ENCODE measurements at regions not wholly inside any gene's neighbourhood (a gene's known extent, or its start where the extent isn't known, plus 50 kb on each side); places are given as distances from the start of the nearest gene placed in this dataset.

GRCh38 chr15:31839388-31839787, 190.9 kb upstream of the CHRNA7 start:
- TF ChIP-seq CTCF (IDR thresholded peaks at IDR 0.05; ENCODE audit: extremely low read depth, missing control alignments) = no peak
- no peak for DNase-seq (ENCODE audit: low spot score)

- no peak for DNase-seq (ENCODE audit: low spot score)
- no peak for TF ChIP-seq CTCF (IDR thresholded peaks at IDR 0.05; ENCODE audit: extremely low read depth, missing control alignments)
These were observed 189.4 kb upstream of the CHRNA7 start for GRCh38 chr15:31840849-31841476.

GRCh38 chr15:31842532-31843195, 187.7 kb upstream of the CHRNA7 start:
- no peak for DNase-seq (ENCODE audit: low spot score)
- no peak for TF ChIP-seq CTCF (IDR thresholded peaks at IDR 0.05; ENCODE audit: extremely low read depth, missing control alignments)

- DNase-seq (ENCODE audit: low spot score) = no peak
- no peak for TF ChIP-seq CTCF (IDR thresholded peaks at IDR 0.05; ENCODE audit: extremely low read depth, missing control alignments)
These were observed 186.8 kb upstream of the CHRNA7 start for GRCh38 chr15:31843426-31844055.

GRCh38 chr15:31845791-31846190, 184.5 kb upstream of the CHRNA7 start:
- no peak for DNase-seq (ENCODE audit: low spot score)
- no peak for TF ChIP-seq CTCF (IDR thresholded peaks at IDR 0.05; ENCODE audit: extremely low read depth, missing control alignments)

GRCh38 chr15:31847961-31848360, 182.4 kb upstream of the CHRNA7 start:
- no peak for TF ChIP-seq CTCF (IDR thresholded peaks at IDR 0.05; ENCODE audit: extremely low read depth, missing control alignments)
- DNase-seq (ENCODE audit: low spot score) = no peak

GRCh38 chr15:31848621-31849020, 181.7 kb upstream of the CHRNA7 start:
- no peak for TF ChIP-seq CTCF (IDR thresholded peaks at IDR 0.05; ENCODE audit: extremely low read depth, missing control alignments)
- no peak for DNase-seq (ENCODE audit: low spot score)

Data from GM20000 (cell line).